NCI-H460 (cell line): ENCODE measurements at regions not wholly inside any gene's neighbourhood (a gene's known extent, or its start where the extent isn't known, plus 50 kb on each side); places are given as distances from the start of the nearest gene placed in this dataset.

Source experiments
- DNase-seq: peaks from one replicate; pipeline ENCODE4 v3.0.0-alpha.2; 2016; ENCODE audit warnings: low read depth; ENCODE audit errors: extremely low read depth

- no peak for DNase-seq
Measured at GRCh38 chrX:55981603-55982002, 250.6 kb upstream of the KLF8 start.

- DNase-seq: no peak
Measured at GRCh38 chrX:55996649-55997048, 235.5 kb upstream of the KLF8 start.

GRCh38 chrX:56000174-56000573 lies 232.0 kb upstream of the KLF8 start:
- DNase-seq: no peak

GRCh38 chrX:56000729-56001128 lies 231.4 kb upstream of the KLF8 start:
- DNase-seq: no peak

- no peak for DNase-seq
Measured at GRCh38 chrX:56025872-56026571, 206.1 kb upstream of the KLF8 start.

GRCh38 chrX:56026815-56027214 lies 205.3 kb upstream of the KLF8 start:
- DNase-seq: no peak

- no peak for DNase-seq
Measured at GRCh38 chrX:56029188-56029587, 203.0 kb upstream of the KLF8 start.

GRCh38 chrX:56029691-56030090 lies 202.5 kb upstream of the KLF8 start:
- no peak for DNase-seq

- no peak for DNase-seq
Measured at GRCh38 chrX:56031409-56031808, 200.7 kb upstream of the KLF8 start.

GRCh38 chrX:56033495-56034180 lies 198.5 kb upstream of the KLF8 start:
- DNase-seq: no peak

- DNase-seq: peak; percentile 1
Measured at GRCh38 chrX:56052673-56053330, 179.4 kb upstream of the KLF8 start.

- DNase-seq: no peak
Measured at GRCh38 chrX:56057325-56057724, 174.8 kb upstream of the KLF8 start.

GRCh38 chrX:56066016-56066415 lies 166.1 kb upstream of the KLF8 start:
- no peak for DNase-seq

GRCh38 chrX:56068274-56068758 lies 163.8 kb upstream of the KLF8 start:
- no peak for DNase-seq

GRCh38 chrX:56069299-56069931 lies 162.7 kb upstream of the KLF8 start:
- no peak for DNase-seq

GRCh38 chrX:56089376-56089775 lies 142.8 kb upstream of the KLF8 start:
- no peak for DNase-seq

- DNase-seq: no peak
Measured at GRCh38 chrX:56099271-56099670, 132.9 kb upstream of the KLF8 start.

GRCh38 chrX:56107320-56107719 lies 124.8 kb upstream of the KLF8 start:
- no peak for DNase-seq

GRCh38 chrX:56113785-56114436 lies 118.2 kb upstream of the KLF8 start:
- no peak for DNase-seq

- no peak for DNase-seq
Measured at GRCh38 chrX:56114437-56114787, 117.7 kb upstream of the KLF8 start.

- no peak for DNase-seq
Measured at GRCh38 chrX:56120242-56120641, 111.9 kb upstream of the KLF8 start.
